Erythroblast (primary cell): ENCODE measurements at regions not wholly inside any gene's neighbourhood (a gene's known extent, or its start where the extent isn't known, plus 50 kb on each side); places are given as distances from the start of the nearest gene placed in this dataset.

ENCODE experiments used
- GATA1 ChIP-seq: IDR thresholded peaks from 2 replicates; pipeline ENCODE4 v1.6.1; 2011; ENCODE audit warnings: low read depth, mild to moderate bottlenecking, control low read depth, low read length, moderate library complexity
- POLR2A ChIP-seq: IDR thresholded peaks from 2 replicates; pipeline ENCODE4 v1.6.1; 2011; ENCODE audit warnings: mild to moderate bottlenecking, low read length

DNA sequence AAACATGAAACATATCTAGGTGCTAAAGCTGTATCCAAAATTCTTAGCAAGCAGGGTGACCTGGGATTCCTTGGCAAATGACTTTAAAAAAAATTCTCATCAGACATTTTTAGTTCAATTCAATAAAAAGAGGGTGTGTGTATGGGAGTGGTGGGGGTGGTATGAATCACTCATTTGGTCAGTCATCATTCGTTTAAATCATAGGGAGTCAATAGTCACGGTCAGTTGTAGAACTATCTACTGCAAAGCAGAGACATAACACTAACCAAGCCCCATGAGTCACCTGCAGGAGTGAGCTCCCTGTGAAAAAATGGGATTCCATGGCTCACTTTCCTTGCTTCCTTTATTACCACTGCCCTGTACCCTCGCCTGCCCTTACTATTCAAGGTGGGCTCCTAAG is 380.6 kb upstream of the TCF4 start:
- TF ChIP-seq POLR2A (no peak), GATA1 (no peak)
